22Rv1 (cell line): ENCODE measurements at regions not wholly inside any gene's neighbourhood (a gene's known extent, or its start where the extent isn't known, plus 50 kb on each side); places are given as distances from the start of the nearest gene placed in this dataset.

Experiments used
- H3K27ac ChIP-seq: fragments of 450-650 bp; 2 replicates; pipeline ENCODE4 v1.5.1; 2017
- ZFX ChIP-seq: fragments of 450-650 bp; IDR thresholded peaks from 2 replicates; pipeline ENCODE4 v1.6.1; 2017; ENCODE audit warnings: antibody characterized with exemption, borderline replicate concordance
- TF ChIP-seq, protein P1 (sequence below): fragments of 450-650 bp; IDR thresholded peaks from 2 replicates; pipeline ENCODE4 v1.5.1; 2017; ENCODE audit warnings: mild to moderate bottlenecking

DNA sequence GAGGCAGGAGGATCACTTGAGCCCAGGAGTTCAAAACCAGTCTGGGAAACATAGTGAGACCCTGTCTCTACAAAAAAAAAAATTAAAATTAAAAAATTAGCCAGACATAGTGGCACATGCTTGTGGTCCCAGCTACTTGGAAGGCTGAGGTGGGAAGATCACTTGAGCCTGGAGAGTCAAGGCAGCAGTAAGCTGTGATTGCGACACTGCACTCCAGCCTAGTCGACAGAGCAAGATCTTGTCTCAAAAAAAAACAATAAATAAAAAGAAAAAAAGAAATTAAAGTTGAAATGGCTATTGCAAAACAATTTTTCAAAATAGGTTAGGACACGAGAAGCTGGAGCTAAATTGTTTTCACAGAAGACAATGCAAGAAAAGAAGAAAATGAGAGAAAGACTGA, 379.0 kb upstream of the RNF32 start:
- H3K27ac ChIP-seq = no peak overlapping the region
- TF ChIP-seq ZFX = no peak
- TF ChIP-seq, protein P1, sequence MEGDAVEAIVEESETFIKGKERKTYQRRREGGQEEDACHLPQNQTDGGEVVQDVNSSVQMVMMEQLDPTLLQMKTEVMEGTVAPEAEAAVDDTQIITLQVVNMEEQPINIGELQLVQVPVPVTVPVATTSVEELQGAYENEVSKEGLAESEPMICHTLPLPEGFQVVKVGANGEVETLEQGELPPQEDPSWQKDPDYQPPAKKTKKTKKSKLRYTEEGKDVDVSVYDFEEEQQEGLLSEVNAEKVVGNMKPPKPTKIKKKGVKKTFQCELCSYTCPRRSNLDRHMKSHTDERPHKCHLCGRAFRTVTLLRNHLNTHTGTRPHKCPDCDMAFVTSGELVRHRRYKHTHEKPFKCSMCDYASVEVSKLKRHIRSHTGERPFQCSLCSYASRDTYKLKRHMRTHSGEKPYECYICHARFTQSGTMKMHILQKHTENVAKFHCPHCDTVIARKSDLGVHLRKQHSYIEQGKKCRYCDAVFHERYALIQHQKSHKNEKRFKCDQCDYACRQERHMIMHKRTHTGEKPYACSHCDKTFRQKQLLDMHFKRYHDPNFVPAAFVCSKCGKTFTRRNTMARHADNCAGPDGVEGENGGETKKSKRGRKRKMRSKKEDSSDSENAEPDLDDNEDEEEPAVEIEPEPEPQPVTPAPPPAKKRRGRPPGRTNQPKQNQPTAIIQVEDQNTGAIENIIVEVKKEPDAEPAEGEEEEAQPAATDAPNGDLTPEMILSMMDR = no peak

DNA sequence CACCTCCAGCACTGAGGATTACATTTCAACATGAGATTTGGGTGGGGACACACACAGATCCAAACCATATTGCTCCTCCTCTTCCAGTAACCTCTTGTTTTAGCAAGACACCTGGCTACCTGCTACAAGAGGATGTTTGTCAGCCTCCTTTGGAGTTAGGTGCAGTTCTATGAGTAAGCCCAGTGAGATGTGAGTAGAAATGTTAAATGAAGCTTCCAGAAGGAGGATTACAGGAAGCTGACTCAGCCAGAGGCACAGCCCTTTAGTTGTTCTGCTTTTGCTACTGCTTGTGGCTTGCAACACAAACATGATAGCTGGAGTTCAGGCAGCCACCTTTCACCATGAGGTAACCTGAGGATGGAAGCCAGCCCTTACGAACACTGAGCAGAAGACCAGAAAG, 382.7 kb upstream of the RNF32 start:
- no peak overlapping the region for H3K27ac ChIP-seq
- TF ChIP-seq, protein P1 = no peak
- TF ChIP-seq ZFX = no peak

DNA sequence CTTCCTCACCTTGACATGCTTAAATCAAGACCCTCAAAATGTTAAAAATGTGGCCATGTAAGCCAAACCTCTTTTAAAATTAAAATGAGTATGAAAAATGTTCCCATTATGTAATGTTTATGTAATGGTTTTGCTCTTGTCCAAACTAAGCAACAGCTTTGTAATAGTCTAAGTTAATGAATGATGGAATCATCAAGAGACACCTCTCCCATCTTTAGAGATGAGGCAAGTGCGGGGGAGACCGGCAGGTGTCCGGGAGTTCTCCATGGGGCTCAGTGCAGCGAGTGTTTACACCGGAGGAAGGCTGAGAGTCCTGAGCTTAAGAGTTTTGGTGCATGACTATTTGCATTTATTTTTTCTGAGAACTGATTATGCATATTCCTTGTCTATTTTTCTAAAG, 384.9 kb upstream of the RNF32 start:
- H3K27ac ChIP-seq = no peak overlapping the region
- no peak for TF ChIP-seq ZFX

DNA sequence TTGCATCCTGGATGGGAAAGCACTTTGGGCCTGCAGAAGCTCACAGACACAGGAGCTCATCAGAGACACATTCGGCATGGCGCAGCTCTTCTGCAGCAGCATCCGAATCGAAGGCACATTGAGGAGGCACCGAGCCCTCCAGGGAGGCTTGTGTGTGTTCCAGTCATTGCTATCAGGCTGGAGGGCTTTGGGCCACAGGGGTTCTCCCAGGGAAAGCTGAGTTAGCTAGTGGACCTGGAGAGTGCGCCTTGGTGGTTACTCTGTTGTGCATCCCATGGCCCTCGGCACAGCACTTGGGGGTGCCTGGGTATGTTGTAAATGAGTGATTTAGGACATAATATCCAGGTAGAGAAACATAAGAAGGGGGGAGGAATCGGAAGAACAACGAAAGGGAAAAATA, 388.7 kb upstream of the RNF32 start:
- no peak for TF ChIP-seq ZFX
- TF ChIP-seq, protein P1 = no peak
- H3K27ac ChIP-seq = no peak overlapping the region

DNA sequence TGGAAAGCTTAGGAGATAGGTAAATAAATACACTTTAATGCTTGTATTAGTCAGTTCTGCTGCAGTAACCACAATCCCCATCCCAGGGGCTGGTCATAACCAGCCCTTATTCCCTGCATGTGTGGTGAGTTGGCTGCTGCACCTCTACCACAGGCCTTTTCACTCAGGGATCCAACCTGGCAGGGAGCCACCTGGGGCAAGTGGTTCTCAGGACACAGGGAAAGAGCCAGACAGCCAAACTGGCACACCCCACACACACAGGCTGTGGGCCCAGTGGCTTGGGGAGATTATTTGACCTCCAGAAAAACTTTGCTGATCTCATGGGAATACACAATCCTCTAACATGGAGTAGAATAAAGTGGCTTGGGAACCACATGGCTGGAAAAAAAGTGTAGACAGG, 400.0 kb upstream of the RNF32 start:
- no peak overlapping the region for H3K27ac ChIP-seq
- TF ChIP-seq ZFX = no peak
- TF ChIP-seq, protein P1 = no peak

DNA sequence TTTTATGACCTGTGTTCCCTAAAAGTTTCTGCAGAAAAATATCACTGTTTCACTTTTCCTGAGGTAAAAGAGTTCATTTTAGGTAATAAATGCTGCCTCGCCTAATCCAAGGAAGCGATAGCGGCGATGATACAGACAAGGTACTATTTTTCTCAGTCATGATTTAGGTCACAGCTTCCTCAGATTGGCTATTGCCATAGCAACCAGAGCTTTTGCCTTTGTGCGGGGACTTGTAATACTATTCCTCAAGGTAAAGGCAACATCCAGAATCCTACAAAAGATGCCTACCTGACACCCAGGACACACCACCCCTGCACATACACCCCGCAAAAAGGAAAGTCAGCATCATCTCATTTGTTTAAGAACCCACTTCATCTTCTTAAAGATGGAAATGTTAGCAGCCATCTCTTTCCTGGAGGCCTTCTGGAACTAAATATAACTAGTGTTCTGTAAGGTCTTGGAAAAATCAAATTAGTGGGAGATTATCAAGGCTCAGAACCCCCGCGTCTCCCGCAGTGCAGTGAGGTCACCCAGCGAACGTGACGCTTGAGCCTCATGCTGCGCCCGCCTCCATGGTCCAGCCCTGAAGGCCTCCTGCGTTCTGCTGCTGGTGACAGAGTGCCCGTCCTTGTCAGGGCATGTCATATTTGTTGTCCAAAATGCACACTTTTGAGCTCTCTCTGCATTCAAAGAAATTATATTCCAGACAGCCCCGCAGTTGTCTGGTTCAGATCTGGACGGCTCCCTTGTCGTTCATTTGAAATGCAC, 402.0 kb upstream of the RNF32 start:
- TF ChIP-seq, protein P1 = no peak
- TF ChIP-seq ZFX = no peak
- H3K27ac ChIP-seq = no peak overlapping the region

DNA sequence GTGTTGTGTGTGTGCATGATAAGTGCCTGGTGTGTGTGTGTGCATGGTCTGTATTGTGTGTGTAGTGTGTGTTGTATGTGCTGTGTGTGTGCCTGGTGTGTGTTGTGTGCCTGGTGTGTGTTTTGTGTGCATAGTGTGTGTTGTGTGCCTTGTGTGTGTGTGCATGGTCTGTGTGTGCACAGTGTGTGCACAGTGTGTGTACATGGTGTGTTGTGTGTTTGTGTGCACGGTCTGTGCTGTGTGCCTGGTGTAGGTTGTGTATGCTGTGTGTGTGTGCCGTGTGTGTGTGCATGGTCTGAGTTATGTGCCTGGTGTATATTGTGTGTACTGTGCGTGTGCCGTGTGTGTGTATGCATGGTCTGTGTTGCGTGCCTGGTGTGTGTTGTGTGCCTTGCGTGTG, 403.0 kb upstream of the RNF32 start:
- no peak overlapping the region for H3K27ac ChIP-seq
- TF ChIP-seq, protein P1 = no peak
- no peak for TF ChIP-seq ZFX

DNA sequence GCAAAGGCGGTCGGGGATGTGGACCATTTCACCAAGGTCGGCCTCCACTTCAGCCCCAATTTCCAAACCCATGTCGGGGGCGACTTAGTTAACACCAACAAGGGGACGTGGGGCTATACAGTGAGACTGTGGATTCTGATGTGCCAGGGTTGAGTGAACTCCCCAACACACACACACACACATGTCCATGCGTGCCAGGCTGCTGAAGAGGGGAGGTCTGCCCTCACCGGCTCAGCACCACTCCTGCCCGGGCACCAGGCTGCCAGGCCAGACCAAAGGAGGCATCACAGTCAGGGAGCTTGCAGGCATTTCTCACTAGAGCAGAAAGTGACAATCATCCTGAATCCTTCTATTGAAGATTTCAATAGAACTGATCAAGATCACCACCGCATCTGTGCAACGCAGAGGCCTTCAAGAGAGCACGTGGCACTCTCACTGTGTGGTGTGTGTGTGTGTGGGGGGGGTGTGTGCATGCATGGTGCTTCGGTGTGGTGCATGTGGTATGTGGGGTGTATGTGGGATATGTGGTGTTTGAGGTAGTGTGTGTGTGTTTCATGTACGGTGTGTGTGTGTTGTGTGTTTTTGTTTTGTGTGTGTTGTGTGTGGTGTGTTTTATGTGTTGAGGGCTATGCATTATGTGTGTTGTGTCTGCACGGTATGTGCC, 403.5 kb upstream of the RNF32 start:
- no peak for TF ChIP-seq ZFX
- TF ChIP-seq, protein P1 = no peak

More for the DNA sequence above, 403.5 kb upstream of the RNF32 start:
- H3K27ac ChIP-seq = no peak overlapping the region
